GM23248 (cell line): ENCODE measurements at regions not wholly inside any gene's neighbourhood (a gene's known extent, or its start where the extent isn't known, plus 50 kb on each side); places are given as distances from the start of the nearest gene placed in this dataset.

Experiments used
- EZH2 ChIP-seq: fragments of 200-600 bp; sonication (generic); IDR thresholded peaks from 2 replicates; pipeline ENCODE4 v1.6.1; 2018; ENCODE audit warnings: antibody characterized with exemption, mild to moderate bottlenecking; ENCODE audit not compliant: insufficient read depth, poor library complexity, severe bottlenecking
- EZH2phosphoT487 ChIP-seq: fragments of 200-600 bp; sonication (generic); IDR thresholded peaks from 2 replicates; pipeline ENCODE4 v1.6.1; 2018; ENCODE audit warnings: antibody characterized with exemption, moderate library complexity, mild to moderate bottlenecking, low read depth; ENCODE audit not compliant: insufficient read depth

DNA sequence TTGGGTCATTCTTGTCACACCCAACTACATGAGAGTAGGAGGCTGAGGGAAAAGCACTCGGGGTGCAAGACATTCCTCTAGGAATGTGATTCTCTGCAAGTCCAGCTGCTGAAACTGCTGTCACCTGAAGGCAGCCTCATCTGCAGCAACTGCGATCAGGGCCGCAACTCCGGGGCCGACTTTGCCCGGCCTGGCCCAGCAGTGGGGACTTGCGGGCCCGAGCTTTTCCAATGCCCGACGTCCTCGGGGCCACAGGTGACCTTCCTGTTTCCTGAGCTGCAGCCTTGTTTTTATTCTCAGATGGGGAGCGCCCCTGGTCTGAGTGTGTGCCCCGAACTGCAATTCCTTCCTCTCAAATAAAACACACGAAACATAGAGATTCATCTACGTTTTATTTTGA is 104.7 kb upstream of the NKX1-1 start:
- TF ChIP-seq EZH2 = no peak
- no peak for TF ChIP-seq EZH2phosphoT487
